ENCODE measurements at regions not wholly inside any gene's neighbourhood (a gene's known extent, or its start where the extent isn't known, plus 50 kb on each side); places are given as distances from the start of the nearest gene placed in this dataset.

DNA sequence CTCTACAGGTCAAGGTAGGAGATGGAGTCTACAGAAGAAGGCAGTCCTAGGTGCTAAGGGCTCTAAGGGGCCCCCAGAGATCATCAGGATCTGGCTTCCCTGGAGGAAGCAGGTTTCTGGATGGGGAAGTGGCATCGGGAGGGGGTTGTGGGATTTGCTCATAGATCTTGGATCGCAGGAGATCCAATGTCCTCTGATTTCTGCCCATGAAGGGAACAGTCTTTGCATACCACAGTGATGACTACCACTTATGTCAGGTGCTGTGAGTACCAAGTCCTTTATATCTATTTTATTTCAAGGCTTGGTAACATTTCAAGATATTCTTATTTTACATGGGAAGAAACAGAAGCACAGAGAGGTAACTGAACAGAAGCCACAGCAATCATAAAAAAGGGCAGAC lies 164.0 kb downstream of the RGS9 start:
- TF ChIP-seq, protein P1, sequence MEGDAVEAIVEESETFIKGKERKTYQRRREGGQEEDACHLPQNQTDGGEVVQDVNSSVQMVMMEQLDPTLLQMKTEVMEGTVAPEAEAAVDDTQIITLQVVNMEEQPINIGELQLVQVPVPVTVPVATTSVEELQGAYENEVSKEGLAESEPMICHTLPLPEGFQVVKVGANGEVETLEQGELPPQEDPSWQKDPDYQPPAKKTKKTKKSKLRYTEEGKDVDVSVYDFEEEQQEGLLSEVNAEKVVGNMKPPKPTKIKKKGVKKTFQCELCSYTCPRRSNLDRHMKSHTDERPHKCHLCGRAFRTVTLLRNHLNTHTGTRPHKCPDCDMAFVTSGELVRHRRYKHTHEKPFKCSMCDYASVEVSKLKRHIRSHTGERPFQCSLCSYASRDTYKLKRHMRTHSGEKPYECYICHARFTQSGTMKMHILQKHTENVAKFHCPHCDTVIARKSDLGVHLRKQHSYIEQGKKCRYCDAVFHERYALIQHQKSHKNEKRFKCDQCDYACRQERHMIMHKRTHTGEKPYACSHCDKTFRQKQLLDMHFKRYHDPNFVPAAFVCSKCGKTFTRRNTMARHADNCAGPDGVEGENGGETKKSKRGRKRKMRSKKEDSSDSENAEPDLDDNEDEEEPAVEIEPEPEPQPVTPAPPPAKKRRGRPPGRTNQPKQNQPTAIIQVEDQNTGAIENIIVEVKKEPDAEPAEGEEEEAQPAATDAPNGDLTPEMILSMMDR (IDR thresholded peaks at IDR 0.05; ENCODE audit: low read length) = no peak
- no peak for TF ChIP-seq EZH2 (optimal IDR thresholded peaks at IDR 0.05; ENCODE audit: low read depth, low read length)
